GM12892 (cell line): ENCODE measurements at regions not wholly inside any gene's neighbourhood (a gene's known extent, or its start where the extent isn't known, plus 50 kb on each side); places are given as distances from the start of the nearest gene placed in this dataset.

Experiments used
- POLR2A ChIP-seq: IDR thresholded peaks from 2 replicates; pipeline ENCODE4 v1.6.1; 2011; ENCODE audit warnings: low read depth, low read length, control low read depth
- POLR2AphosphoS5 ChIP-seq: IDR thresholded peaks from 2 replicates; pipeline ENCODE4 v1.6.1; 2011; ENCODE audit warnings: low read depth, low read length, control low read depth
- TAF1 ChIP-seq: IDR thresholded peaks from 2 replicates; pipeline ENCODE4 v1.6.1; 2011; ENCODE audit warnings: low read depth, mild to moderate bottlenecking, control low read depth, low read length, borderline replicate concordance

- no peak for TF ChIP-seq POLR2A
- no peak for TF ChIP-seq POLR2AphosphoS5
- TF ChIP-seq TAF1, result no peak
Measured at GRCh38 chr10:118918116-118918515, 111.4 kb upstream of the NANOS1 start.
